Activated T-cell treated with anti-CD3 and anti-CD28 coated beads, Interleukin-2, amount 50 U/mL, for 72 hours (primary cell): ENCODE measurements at regions not wholly inside any gene's neighbourhood (a gene's known extent, or its start where the extent isn't known, plus 50 kb on each side); places are given as distances from the start of the nearest gene placed in this dataset.
"Not testable (repeated sequence)": the region's sequence is repeated elsewhere in the genome, so short reads cannot be mapped to it uniquely, and the experiment has no call there.

Experiments used
- ATAC-seq, 2 donors: fragments of 150-1000 bp; cut with Tn5 transposase; replicated peaks in 1 of 2; 2 replicates each; pipeline ENCODE4 v1.10.0; 2021; ENCODE audit warnings: moderate library complexity in 2 of 2, mild to moderate bottlenecking in 1 of 2
- DNase-seq, 2 donors: peaks; one replicate each; pipeline ENCODE4 v3.0.0; 2021 to 2022; ENCODE audit warnings: mixed read lengths in 1 of 2
- H3K27ac Mint-ChIP-seq: one replicate; pipeline ENCODE4 v1.8.0; 2022; ENCODE audit warnings: mild to moderate bottlenecking, moderate library complexity, mixed read lengths
- H3K27me3 Mint-ChIP-seq: one replicate; pipeline ENCODE4 v1.8.0; 2022; ENCODE audit warnings: low read depth, mixed read lengths
- H3K36me3 Mint-ChIP-seq, 2 donors: one replicate each; pipeline ENCODE4 v1.8.0; 2022; ENCODE audit warnings: mixed read lengths in 2 of 2, mild to moderate bottlenecking in 1 of 2; ENCODE audit not compliant: insufficient read depth in 2 of 2
- H3K4me1 Mint-ChIP-seq: one replicate; pipeline ENCODE4 v1.8.0; 2022; ENCODE audit warnings: low read depth, mixed read lengths
- H3K4me3 Mint-ChIP-seq, 2 donors: one replicate each; pipeline ENCODE4 v1.8.0; 2022; ENCODE audit warnings: mild to moderate bottlenecking in 2 of 2, mixed read lengths in 2 of 2, moderate library complexity in 2 of 2
- H3K9me3 Mint-ChIP-seq, 2 donors: one replicate each; pipeline ENCODE4 v1.8.0; 2022; ENCODE audit warnings: mixed read lengths in 2 of 2

DNA sequence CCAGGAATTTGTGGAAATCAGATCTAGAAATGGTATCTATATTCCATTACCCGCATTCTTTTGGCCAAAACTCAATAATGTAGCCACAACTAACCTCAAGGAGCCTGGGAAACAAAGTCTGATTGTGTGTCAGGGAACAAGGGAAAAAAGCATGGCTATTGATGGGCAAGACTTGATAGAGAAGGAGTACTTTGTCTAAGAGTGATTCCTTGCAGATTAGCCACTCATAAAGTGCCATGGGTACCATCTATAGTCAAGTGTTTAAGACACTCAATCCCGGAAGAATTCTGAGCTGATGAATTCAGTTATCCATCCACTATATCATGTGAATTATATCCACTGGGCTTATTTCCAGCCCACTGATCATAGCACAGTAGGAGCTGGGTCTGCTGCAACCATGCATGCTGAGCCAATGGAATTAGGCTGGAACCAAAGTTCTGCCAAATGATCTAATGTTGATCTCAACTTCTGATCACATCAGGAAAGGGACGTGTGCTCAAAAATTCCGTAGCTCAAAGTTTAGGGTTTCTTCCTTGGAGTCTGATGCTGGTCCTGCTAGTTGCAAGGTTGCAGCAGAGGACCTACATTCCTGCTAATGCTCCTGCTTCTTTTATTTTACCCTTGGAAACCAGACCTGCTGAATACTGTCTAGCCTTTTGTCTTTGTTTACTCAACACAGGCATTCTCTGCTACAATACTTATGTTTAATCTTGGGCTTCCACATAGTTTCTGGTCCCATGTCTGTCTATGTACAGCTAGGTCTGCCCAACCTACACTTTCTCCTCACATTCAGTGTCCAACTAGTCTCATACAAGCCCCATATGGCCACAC is 629.7 kb downstream of the IRS1 start:
- peaks cover 11% of the 10 kb centered on the region for H3K27me3 Mint-ChIP-seq
- no peak for DNase-seq
- no peaks in the 10 kb centered on the region for H3K36me3 Mint-ChIP-seq
- H3K27ac Mint-ChIP-seq = no peak overlapping the region
- H3K4me3 Mint-ChIP-seq = no peak overlapping the region
- no peaks in the 10 kb centered on the region for H3K4me1 Mint-ChIP-seq
- ATAC-seq = no peak
- no peaks in the 10 kb centered on the region for H3K9me3 Mint-ChIP-seq

DNA sequence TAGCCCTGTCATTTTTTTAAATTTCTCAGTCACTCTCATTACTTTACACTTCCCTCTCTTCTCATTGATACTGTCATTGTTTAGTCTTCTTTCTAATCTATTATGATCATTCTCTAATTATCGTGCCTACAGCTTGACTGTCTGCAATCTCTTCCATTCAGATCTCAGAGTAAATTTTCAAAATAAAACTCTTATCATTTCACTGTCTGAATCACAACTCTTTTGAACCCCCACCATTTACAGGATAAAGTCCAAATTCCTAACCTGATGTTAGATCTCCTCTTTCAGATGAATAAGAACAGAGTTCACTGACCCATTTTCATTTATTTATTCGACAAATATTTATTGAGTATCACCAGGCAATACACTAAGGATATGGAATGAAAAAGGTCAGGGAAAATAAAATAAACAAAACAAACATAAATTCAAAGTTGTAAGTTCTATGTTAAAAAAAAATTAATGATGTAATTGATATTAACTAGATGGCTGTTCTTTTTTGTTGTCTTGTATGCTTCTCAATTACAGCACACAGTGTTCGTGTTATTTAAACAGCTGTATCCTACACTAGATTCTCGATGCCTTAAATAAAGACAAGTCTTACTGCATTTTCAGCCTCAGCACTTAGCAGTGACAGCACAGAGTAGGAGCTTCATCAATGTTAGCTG is 631.0 kb downstream of the IRS1 start:
- peaks cover 6% of the 10 kb centered on the region for H3K27me3 Mint-ChIP-seq
- no peaks in the 10 kb centered on the region for H3K36me3 Mint-ChIP-seq
- H3K4me1 Mint-ChIP-seq = no peaks in the 10 kb centered on the region
- ATAC-seq = no peak
- H3K27ac Mint-ChIP-seq = no peak overlapping the region
- no peak overlapping the region for H3K4me3 Mint-ChIP-seq
- no peaks in the 10 kb centered on the region for H3K9me3 Mint-ChIP-seq
- no peak for DNase-seq

DNA sequence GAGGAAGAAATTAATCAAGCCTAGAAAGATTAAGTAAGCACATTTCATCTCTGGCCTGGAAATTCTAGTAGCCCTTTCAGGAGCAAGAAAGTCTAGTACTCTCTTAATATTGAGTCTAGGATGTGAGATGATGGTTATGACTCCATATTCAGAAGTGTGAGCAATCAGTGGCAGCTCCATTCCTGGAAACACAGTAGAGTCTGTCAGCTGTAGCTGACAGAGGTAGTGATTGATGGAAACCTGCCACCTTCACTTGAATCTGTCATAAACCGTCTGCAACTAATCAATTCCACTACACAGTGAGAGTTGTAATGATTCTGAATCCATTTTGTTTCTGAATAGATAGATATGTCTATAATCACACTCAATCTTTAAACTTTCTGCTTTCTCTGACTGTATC is 635.1 kb downstream of the IRS1 start:
- ATAC-seq (no peak), DNase-seq (no peak)
- Mint-ChIP-seq H3K27ac (no peak overlapping the region), H3K4me1 (no peaks in the 10 kb centered on the region), H3K27me3 (no peaks in the 10 kb centered on the region), H3K36me3 (no peaks in the 10 kb centered on the region), H3K9me3 (no peaks in the 10 kb centered on the region), H3K4me3 (no peak overlapping the region)

DNA sequence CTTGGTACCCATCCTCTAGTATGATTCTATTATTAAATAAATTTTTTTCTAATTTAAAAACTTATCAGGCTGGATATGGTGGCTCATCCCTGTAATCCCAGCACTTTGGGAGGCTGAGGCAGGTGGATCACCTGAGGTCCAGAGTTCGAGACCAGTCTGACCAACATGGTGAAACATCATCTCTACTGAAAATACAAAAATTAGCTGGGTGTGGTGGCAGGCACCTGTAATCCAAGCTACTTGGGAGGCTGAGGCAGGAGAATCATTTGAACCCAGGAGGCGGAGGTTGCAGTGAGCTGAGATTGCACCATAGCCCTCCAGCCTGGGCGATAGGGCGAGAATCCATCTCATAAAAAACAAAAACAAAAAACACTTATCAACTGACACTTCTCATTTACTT is 639.0 kb downstream of the IRS1 start:
- ATAC-seq, H3K9me3 Mint-ChIP-seq, H3K4me1 Mint-ChIP-seq, DNase-seq, H3K36me3 Mint-ChIP-seq, H3K27ac Mint-ChIP-seq, H3K4me3 Mint-ChIP-seq: not testable (repeated sequence)
- H3K27me3 Mint-ChIP-seq = peaks cover 14% of the 10 kb centered on the region

DNA sequence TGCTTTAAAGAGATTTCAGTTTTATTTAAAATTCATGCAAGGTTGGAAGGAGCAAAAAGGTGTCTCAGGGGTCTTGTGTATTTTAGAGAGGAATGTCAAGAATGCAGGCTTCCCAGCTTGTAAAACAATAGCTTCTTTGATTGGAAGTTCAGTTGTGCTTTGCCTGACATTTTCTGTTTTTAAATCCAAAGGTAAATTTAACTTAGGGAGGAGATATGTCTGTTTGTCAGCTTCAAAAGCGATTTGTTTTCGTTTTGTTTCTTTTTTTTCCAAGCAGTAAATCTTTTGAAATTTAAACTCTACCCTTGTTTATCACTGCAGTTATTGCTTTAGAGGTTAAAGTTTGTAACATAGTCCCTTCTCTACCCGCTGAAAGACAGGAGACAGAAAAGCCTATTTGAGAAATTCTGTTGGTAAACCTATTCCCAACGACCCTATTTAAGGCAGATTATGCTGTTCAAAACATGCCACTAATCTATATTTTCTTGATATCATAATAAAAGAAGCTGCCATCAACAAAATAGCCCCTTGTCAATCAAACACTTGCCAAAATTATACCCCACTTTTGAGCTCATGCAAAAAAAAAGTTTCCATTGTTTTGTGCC is 639.6 kb downstream of the IRS1 start:
- no peaks in the 10 kb centered on the region for H3K4me1 Mint-ChIP-seq
- no peaks in the 10 kb centered on the region for H3K36me3 Mint-ChIP-seq
- peaks cover 14% of the 10 kb centered on the region for H3K27me3 Mint-ChIP-seq
- DNase-seq = no peak
- no peak for ATAC-seq
- no peaks in the 10 kb centered on the region for H3K9me3 Mint-ChIP-seq
- H3K27ac Mint-ChIP-seq = no peak overlapping the region
- no peak overlapping the region for H3K4me3 Mint-ChIP-seq

DNA sequence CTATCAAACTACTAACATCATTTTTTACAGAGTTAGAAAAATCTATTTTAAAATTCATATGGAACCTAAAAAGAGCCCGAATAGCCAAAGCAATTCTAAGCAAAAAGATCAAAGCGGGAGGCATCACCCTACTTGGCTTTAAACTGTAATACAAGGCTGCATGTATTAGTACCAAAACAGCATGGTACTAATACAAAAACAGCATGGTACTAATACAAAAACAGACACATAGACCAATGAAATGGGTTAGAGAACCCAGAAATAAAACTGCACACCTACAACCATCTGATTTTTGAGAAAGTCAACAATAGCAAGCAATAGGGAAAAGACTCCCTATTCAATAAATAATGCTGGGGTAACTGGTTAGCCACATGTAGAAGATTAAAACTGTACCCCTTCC is 640.7 kb downstream of the IRS1 start:
- Mint-ChIP-seq H3K4me1 (no peaks in the 10 kb centered on the region), H3K36me3 (no peaks in the 10 kb centered on the region)
- ATAC-seq = no peak

GRCh38 chr2:226158229-226158628 is 641.4 kb downstream of the IRS1 start:
- no peak overlapping the region for H3K4me3 Mint-ChIP-seq
- ATAC-seq (no peak), DNase-seq (no peak)
- no peaks in the 10 kb centered on the region for H3K9me3 Mint-ChIP-seq
- peaks cover 14% of the 10 kb centered on the region for H3K27me3 Mint-ChIP-seq
- no peaks in the 10 kb centered on the region for H3K36me3 Mint-ChIP-seq
- H3K27ac Mint-ChIP-seq = no peak overlapping the region
- no peaks in the 10 kb centered on the region for H3K4me1 Mint-ChIP-seq

More for the DNA sequence above, 640.7 kb downstream of the IRS1 start:
- H3K27me3 Mint-ChIP-seq = peaks cover 14% of the 10 kb centered on the region
- H3K9me3 Mint-ChIP-seq = no peaks in the 10 kb centered on the region
- H3K4me3 Mint-ChIP-seq = no peak overlapping the region
- no peak overlapping the region for H3K27ac Mint-ChIP-seq
- no peak for DNase-seq

- H3K36me3 Mint-ChIP-seq = no peaks in the 10 kb centered on the region
- DNase-seq (no peak), ATAC-seq (no peak)
- no peak overlapping the region for H3K4me3 Mint-ChIP-seq
- no peaks in the 10 kb centered on the region for H3K4me1 Mint-ChIP-seq
- H3K27ac Mint-ChIP-seq = no peak overlapping the region
- H3K9me3 Mint-ChIP-seq = no peaks in the 10 kb centered on the region
- peaks cover 14% of the 10 kb centered on the region for H3K27me3 Mint-ChIP-seq
Observed at GRCh38 chr2:226155093-226155875, 644.3 kb downstream of the IRS1 start.

DNA sequence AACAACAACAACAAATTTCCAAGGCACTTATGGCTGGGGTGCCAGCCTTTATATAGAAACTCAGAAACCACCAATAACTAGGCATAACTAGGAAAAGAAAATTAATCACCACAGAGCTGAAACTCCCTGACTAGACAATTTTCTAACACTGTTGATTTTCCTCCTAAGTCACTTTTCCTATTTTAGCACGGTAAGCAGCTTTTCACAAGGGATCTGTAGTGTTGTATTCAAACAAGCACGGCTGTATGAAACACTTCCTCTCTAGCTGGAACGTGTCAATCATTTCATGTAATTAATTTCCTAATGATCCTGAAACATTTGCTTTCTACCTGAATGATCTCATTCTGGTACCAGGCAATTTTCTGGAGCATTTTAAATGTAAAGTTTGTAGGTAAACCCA is 645.0 kb downstream of the IRS1 start:
- Mint-ChIP-seq H3K36me3 (no peaks in the 10 kb centered on the region), H3K4me3 (no peak overlapping the region), H3K9me3 (no peaks in the 10 kb centered on the region), H3K27me3 (peaks cover 14% of the 10 kb centered on the region), H3K4me1 (no peaks in the 10 kb centered on the region), H3K27ac (no peak overlapping the region)
- ATAC-seq (no peak), DNase-seq (no peak)

DNA sequence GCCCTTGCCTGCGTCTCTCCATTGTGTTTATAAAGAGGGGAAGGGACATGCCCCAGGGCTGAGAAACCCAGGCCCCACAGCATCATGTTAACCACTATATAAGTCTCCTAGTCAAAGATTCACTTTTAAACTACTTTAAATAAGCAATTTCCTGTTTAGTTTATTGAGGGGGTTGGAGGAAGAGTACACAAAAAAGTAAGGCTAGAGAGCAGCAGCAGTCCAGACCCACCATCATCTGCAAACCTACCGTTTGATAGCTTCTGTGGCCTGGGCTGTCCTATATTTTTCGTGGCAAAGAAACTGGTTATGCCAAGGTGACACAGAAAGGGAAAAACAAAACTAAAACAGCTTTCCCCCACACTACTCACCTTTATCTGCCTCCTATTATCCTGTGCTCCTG is 646.1 kb downstream of the IRS1 start:
- DNase-seq = no peak
- Mint-ChIP-seq H3K27me3 (peaks cover 14% of the 10 kb centered on the region), H3K4me3 (no peak overlapping the region)

GRCh38 chr2:226151157-226151556 is 648.5 kb downstream of the IRS1 start:
- no peaks in the 10 kb centered on the region for H3K9me3 Mint-ChIP-seq
- ATAC-seq (no peak), DNase-seq (no peak)
- no peak overlapping the region for H3K4me3 Mint-ChIP-seq
- no peaks in the 10 kb centered on the region for H3K36me3 Mint-ChIP-seq
- no peaks in the 10 kb centered on the region for H3K27me3 Mint-ChIP-seq
- no peaks in the 10 kb centered on the region for H3K4me1 Mint-ChIP-seq
- H3K27ac Mint-ChIP-seq = no peak overlapping the region

More for the DNA sequence above, 646.1 kb downstream of the IRS1 start:
- Mint-ChIP-seq H3K27ac (no peak overlapping the region), H3K36me3 (no peaks in the 10 kb centered on the region), H3K4me1 (no peaks in the 10 kb centered on the region), H3K9me3 (no peaks in the 10 kb centered on the region)
- ATAC-seq = no peak

DNA sequence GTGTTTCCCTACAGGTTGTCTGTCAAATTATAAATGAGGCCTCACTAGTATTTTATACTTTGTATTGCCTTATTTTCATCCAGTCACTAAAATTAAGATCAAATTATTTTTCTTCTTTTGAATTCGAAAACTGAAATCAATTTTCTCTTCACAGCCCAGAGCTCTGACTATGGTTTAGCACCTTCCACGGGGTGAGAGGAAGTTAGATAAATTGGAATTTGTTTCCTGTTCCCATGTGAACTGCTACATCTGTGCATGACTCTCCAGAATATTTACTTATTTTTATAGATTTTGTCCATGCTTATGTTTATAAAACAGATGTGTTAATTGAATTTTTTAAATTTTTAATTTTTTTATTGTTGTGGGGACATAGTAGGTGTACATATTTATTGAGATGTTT is 656.5 kb downstream of the IRS1 start:
- H3K4me1 Mint-ChIP-seq = no peaks in the 10 kb centered on the region
- H3K36me3 Mint-ChIP-seq = no peaks in the 10 kb centered on the region
- no peak overlapping the region for H3K27ac Mint-ChIP-seq
- no peaks in the 10 kb centered on the region for H3K27me3 Mint-ChIP-seq
- ATAC-seq = no peak
- no peak for DNase-seq
- no peaks in the 10 kb centered on the region for H3K9me3 Mint-ChIP-seq
- H3K4me3 Mint-ChIP-seq = no peak overlapping the region

- no peak for DNase-seq
- H3K36me3 Mint-ChIP-seq = no peaks in the 10 kb centered on the region
- H3K4me1 Mint-ChIP-seq = no peaks in the 10 kb centered on the region
- no peaks in the 10 kb centered on the region for H3K9me3 Mint-ChIP-seq
- ATAC-seq = no peak
- no peak overlapping the region for H3K4me3 Mint-ChIP-seq
- H3K27me3 Mint-ChIP-seq = no peaks in the 10 kb centered on the region
- no peak overlapping the region for H3K27ac Mint-ChIP-seq
Observed at GRCh38 chr2:226142463-226142862, 657.2 kb downstream of the IRS1 start.
